Activated CD8-positive, alpha-beta T cell treated with anti-CD3 and anti-CD28 coated beads, Interleukin-2, amount 10 ng/mL, durations not matched to agents 7 days and 5 days (primary cell): ENCODE measurements at regions not wholly inside any gene's neighbourhood (a gene's known extent, or its start where the extent isn't known, plus 50 kb on each side); places are given as distances from the start of the nearest gene placed in this dataset.

Experiments used
- ATAC-seq: fragments of 150-1000 bp; cut with Tn5 transposase; one replicate; pipeline ENCODE4 v1.10.0; 2021; ENCODE audit warnings: moderate library complexity
- CTCF ChIA-PET: fragments of 350-600 bp; sonication (Branson Sonifier 250); formaldehyde crosslinking; loops from one replicate; lab custom pipeline; 2021; ENCODE audit warnings: antibody characterized with exemption; lab: Charles Lee
- POLR2A ChIA-PET: fragments of 350-600 bp; sonication (Branson Sonifier 250); formaldehyde crosslinking; loops from one replicate; lab custom pipeline; 2021; ENCODE audit warnings: antibody characterized with exemption; lab: Charles Lee
- DNase-seq: peaks from one replicate; pipeline ENCODE4 v3.0.0-alpha.2; 2020
- H3K27ac Mint-ChIP-seq: one replicate; pipeline ENCODE4 v1.8.0; 2021; ENCODE audit warnings: mild to moderate bottlenecking, mixed read lengths
- H3K27me3 Mint-ChIP-seq: one replicate; pipeline ENCODE4 v1.8.0; 2021; ENCODE audit warnings: low read depth, mixed read lengths
- H3K36me3 Mint-ChIP-seq: one replicate; pipeline ENCODE4 v1.8.0; 2021; ENCODE audit warnings: low read depth, mixed read lengths
- H3K4me1 Mint-ChIP-seq: one replicate; pipeline ENCODE4 v1.8.0; 2021; ENCODE audit warnings: low read depth, mixed read lengths
- H3K4me3 Mint-ChIP-seq: one replicate; pipeline ENCODE4 v1.8.0; 2021; ENCODE audit warnings: mild to moderate bottlenecking, mixed read lengths
- H3K9me3 Mint-ChIP-seq: one replicate; pipeline ENCODE4 v1.8.0; 2022; ENCODE audit warnings: mixed read lengths; ENCODE audit not compliant: insufficient read depth

GRCh38 chr22:48856308-48856615 is 971.4 kb downstream of the BRD1 start:
- Mint-ChIP-seq H3K9me3 (no peaks in the 10 kb centered on the region), H3K4me3 (no peak overlapping the region), H3K27me3 (no peaks in the 10 kb centered on the region), H3K4me1 (no peaks in the 10 kb centered on the region), H3K36me3 (no peaks in the 10 kb centered on the region), H3K27ac (no peak overlapping the region)
- POLR2A ChIA-PET, result no interaction called here
- ATAC-seq (no peak), DNase-seq (no peak)
- CTCF ChIA-PET, result no interaction called here

GRCh38 chr22:48855593-48856307 is 971.9 kb downstream of the BRD1 start:
- Mint-ChIP-seq H3K36me3 (no peaks in the 10 kb centered on the region), H3K4me1 (no peaks in the 10 kb centered on the region), H3K4me3 (no peak overlapping the region), H3K9me3 (no peaks in the 10 kb centered on the region), H3K27ac (no peak overlapping the region), H3K27me3 (no peaks in the 10 kb centered on the region)
- DNase-seq (no peak), ATAC-seq (no peak)
- ChIA-PET POLR2A (no interaction called here), CTCF (no interaction called here)

GRCh38 chr22:48855013-48855412 is 972.7 kb downstream of the BRD1 start:
- no peak overlapping the region for H3K4me3 Mint-ChIP-seq
- H3K27me3 Mint-ChIP-seq, result no peaks in the 10 kb centered on the region
- POLR2A ChIA-PET, result no interaction called here
- H3K4me1 Mint-ChIP-seq, result no peaks in the 10 kb centered on the region
- no peaks in the 10 kb centered on the region for H3K36me3 Mint-ChIP-seq
- DNase-seq, result no peak
- no peak overlapping the region for H3K27ac Mint-ChIP-seq
- CTCF ChIA-PET, result no interaction called here
- no peak for ATAC-seq
- H3K9me3 Mint-ChIP-seq, result no peaks in the 10 kb centered on the region

- CTCF ChIA-PET, result no interaction called here
- Mint-ChIP-seq H3K4me1 (no peaks in the 10 kb centered on the region), H3K9me3 (no peaks in the 10 kb centered on the region), H3K27me3 (no peaks in the 10 kb centered on the region), H3K36me3 (no peaks in the 10 kb centered on the region), H3K4me3 (no peak overlapping the region), H3K27ac (no peak overlapping the region)
- ATAC-seq (no peak), DNase-seq (no peak)
- POLR2A ChIA-PET, result no interaction called here
Observed at GRCh38 chr22:48853627-48854240, 973.9 kb downstream of the BRD1 start.

- no peaks in the 10 kb centered on the region for H3K36me3 Mint-ChIP-seq
- no peak for ATAC-seq
- no peak overlapping the region for H3K4me3 Mint-ChIP-seq
- no peaks in the 10 kb centered on the region for H3K9me3 Mint-ChIP-seq
- no peaks in the 10 kb centered on the region for H3K4me1 Mint-ChIP-seq
- DNase-seq, result no peak
- POLR2A ChIA-PET, result no interaction called here
- H3K27me3 Mint-ChIP-seq, result no peaks in the 10 kb centered on the region
- CTCF ChIA-PET, result interaction anchor here (0.5 kb wide), 1 partner anchor 620 kb away, joined by 3 read pairs; no protein-coding TSS in a partner anchor
- no peak overlapping the region for H3K27ac Mint-ChIP-seq
Observed at GRCh38 chr22:48851933-48852549, 975.6 kb downstream of the BRD1 start.

GRCh38 chr22:48850658-48851287 is 976.9 kb downstream of the BRD1 start:
- no peaks in the 10 kb centered on the region for H3K36me3 Mint-ChIP-seq
- no peaks in the 10 kb centered on the region for H3K9me3 Mint-ChIP-seq
- H3K4me1 Mint-ChIP-seq, result no peaks in the 10 kb centered on the region
- POLR2A ChIA-PET, result no interaction called here
- DNase-seq (no peak), ATAC-seq (no peak)
- CTCF ChIA-PET, result no interaction called here
- H3K27me3 Mint-ChIP-seq, result no peaks in the 10 kb centered on the region
- H3K4me3 Mint-ChIP-seq, result no peak overlapping the region
- no peak overlapping the region for H3K27ac Mint-ChIP-seq

- Mint-ChIP-seq H3K9me3 (no peaks in the 10 kb centered on the region), H3K4me1 (no peaks in the 10 kb centered on the region), H3K27me3 (no peaks in the 10 kb centered on the region), H3K27ac (no peak overlapping the region), H3K36me3 (no peaks in the 10 kb centered on the region), H3K4me3 (no peak overlapping the region)
- no peak for ATAC-seq
- DNase-seq, result no peak
- ChIA-PET CTCF (no interaction called here), POLR2A (no interaction called here)
Observed at GRCh38 chr22:48849963-48850657, 977.6 kb downstream of the BRD1 start.

GRCh38 chr22:48849219-48849912 is 978.3 kb downstream of the BRD1 start:
- ChIA-PET POLR2A (no interaction called here), CTCF (no interaction called here)
- Mint-ChIP-seq H3K4me3 (no peak overlapping the region), H3K27me3 (no peaks in the 10 kb centered on the region), H3K27ac (no peak overlapping the region), H3K9me3 (no peaks in the 10 kb centered on the region), H3K36me3 (no peaks in the 10 kb centered on the region), H3K4me1 (no peaks in the 10 kb centered on the region)
- DNase-seq (no peak), ATAC-seq (no peak)

- ChIA-PET CTCF (no interaction called here), POLR2A (no interaction called here)
- H3K27ac Mint-ChIP-seq, result no peak overlapping the region
- H3K27me3 Mint-ChIP-seq, result no peaks in the 10 kb centered on the region
- no peak for ATAC-seq
- DNase-seq, result no peak
- H3K4me1 Mint-ChIP-seq, result no peaks in the 10 kb centered on the region
- H3K9me3 Mint-ChIP-seq, result no peaks in the 10 kb centered on the region
- H3K4me3 Mint-ChIP-seq, result no peak overlapping the region
- no peaks in the 10 kb centered on the region for H3K36me3 Mint-ChIP-seq
Observed at GRCh38 chr22:48846200-48846599, 981.5 kb downstream of the BRD1 start.

- ChIA-PET POLR2A (no interaction called here), CTCF (no interaction called here)
- no peaks in the 10 kb centered on the region for H3K27me3 Mint-ChIP-seq
- H3K36me3 Mint-ChIP-seq, result no peaks in the 10 kb centered on the region
- H3K4me1 Mint-ChIP-seq, result no peaks in the 10 kb centered on the region
- DNase-seq, result no peak
- H3K27ac Mint-ChIP-seq, result no peak overlapping the region
- no peak overlapping the region for H3K4me3 Mint-ChIP-seq
- no peaks in the 10 kb centered on the region for H3K9me3 Mint-ChIP-seq
- ATAC-seq, result no peak
Observed at GRCh38 chr22:48845356-48845936, 982.2 kb downstream of the BRD1 start.

GRCh38 chr22:48844056-48844675 is 983.5 kb downstream of the BRD1 start:
- no peak overlapping the region for H3K4me3 Mint-ChIP-seq

More at GRCh38 chr22:48844056-48844675, 983.5 kb downstream of the BRD1 start:
- no peaks in the 10 kb centered on the region for H3K4me1 Mint-ChIP-seq
- H3K27me3 Mint-ChIP-seq, result no peaks in the 10 kb centered on the region
- ChIA-PET POLR2A (no interaction called here), CTCF (no interaction called here)
- H3K36me3 Mint-ChIP-seq, result no peaks in the 10 kb centered on the region
- no peak overlapping the region for H3K27ac Mint-ChIP-seq
- ATAC-seq, result no peak
- no peak for DNase-seq
- H3K9me3 Mint-ChIP-seq, result no peaks in the 10 kb centered on the region
